ENCODE measurements at regions not wholly inside any gene's neighbourhood (a gene's known extent, or its start where the extent isn't known, plus 50 kb on each side); places are given as distances from the start of the nearest gene placed in this dataset.
"Not testable (repeated sequence)": the region's sequence is repeated elsewhere in the genome, so short reads cannot be mapped to it uniquely, and the experiment has no call there.

GRCh38 chr3:163347944-163348343, 1730.4 kb downstream of the SI start:
- DNase-seq: no peak

DNA sequence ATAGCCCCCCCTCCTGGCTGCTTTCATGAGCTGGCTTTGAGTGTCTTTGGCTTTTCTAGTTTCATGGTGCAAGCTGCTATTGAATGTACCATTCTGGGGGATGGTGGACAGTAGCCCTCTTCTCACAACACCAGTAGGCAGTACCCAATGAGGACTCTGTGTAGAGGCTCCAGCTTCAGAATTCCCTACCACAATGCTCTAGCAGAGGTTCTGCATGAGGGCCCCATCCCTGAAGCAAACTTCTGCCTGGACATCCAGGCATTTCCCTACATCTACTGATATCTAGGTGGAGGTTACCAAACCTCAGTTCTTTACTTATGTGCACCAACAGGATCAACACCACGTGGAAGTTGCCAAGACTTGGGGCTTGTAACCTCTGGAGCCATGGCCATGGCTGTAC, 1742.9 kb downstream of the SI start:
- DNase-seq: no peak

GRCh38 chr3:163328680-163329079, 1749.6 kb downstream of the SI start:
- no peak for DNase-seq

DNA sequence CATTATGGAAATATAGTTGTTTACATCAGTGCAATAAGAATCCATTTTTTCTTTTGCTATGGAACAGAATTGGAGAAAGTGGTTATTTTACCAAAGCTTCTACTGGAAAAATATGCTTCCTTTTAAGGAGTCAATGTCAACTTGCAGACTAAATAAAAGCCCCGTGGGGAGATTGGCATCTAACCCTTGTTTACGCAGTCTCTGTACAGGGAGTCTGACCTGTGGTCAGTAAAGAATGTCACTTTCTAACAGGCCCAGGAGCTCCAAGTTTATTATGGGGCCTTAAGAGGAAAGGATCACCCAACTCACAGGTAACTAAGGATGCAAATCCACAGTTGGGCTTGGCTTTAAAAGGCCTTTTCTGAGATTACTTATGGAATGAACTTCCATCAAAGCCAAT, 1751.2 kb downstream of the SI start:
- DNase-seq: no peak

GRCh38 chr3:163315786-163316185, 1762.5 kb downstream of the SI start:
- DNase-seq: no peak

GRCh38 chr3:163306405-163306804, 1771.9 kb downstream of the SI start:
- no peak for DNase-seq

DNA sequence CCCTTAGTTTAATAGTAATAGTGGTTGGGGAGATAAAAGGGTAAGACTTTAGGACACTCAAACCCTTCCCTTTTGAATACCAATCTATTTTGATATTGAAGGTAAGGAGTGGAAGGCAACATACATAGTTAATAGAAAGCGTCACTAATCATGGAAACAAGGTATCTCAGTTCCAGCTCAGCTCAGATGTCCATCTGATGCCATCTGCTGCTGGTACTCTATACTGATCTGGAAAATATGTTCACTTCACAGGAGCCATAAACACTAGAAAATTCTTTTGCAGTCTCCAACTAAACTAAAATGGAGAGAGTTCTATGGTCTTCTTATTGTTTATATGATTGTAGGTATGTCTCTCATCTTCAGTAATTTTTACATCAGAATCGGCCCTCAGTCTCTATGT, 1777.1 kb downstream of the OTOL1 start:
- DNase-seq: no peak

DNA sequence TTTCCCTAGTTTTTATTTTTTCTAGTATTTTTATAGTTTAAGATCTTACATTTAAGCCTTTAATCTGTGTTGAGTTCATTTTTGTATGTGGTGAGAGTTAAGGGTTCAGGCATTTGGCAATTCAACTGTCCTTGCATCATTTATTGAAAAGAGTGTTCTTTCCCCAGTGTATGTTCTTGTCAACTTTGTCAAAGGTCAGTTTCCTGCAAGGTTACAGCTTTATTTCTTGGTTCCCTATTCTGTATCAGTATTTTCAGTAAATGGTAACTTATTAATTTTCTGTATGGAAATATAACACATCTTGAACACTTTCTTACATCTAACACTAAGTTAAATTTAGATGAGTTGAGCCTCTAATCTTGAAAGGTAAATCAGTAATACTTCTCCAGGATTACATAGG, 1770.1 kb downstream of the OTOL1 start:
- DNase-seq: no peak

DNA sequence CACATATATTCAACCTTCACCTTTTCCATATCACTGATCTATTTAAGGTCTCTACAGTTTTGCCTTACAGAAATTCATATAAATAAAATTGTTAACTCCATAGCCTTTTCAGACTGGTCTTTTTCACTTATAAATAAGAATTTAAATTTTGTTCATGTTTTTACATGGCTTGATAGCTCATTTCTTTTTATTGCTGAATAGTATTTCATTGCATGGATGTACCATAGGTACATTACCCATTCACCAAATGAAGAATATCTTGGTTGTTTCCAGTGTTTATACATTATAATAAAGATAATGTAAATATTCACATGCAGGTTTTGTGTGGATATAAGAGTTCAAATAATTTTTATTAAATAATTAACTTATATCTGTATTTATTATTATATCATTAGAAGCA, 1765.0 kb downstream of the OTOL1 start:
- DNase-seq: no peak

DNA sequence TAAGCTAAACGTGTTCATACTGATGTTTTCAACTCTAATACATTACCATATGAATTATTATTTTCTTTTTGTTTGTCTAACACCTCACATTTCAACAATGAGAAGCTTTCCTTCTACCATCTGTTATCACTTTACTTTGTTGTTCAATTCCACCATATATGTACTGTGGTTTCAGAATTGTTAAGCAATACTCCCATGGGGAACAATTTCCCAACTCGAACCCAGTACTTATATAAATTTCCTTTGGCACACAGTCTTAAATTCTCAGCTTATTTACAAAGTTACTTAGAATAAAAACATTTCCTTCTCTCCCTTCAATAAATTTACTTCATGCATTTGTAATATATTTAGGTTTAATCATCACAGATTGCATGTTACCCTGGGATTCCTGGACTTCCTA, 1764.4 kb downstream of the OTOL1 start:
- no peak for DNase-seq

DNA sequence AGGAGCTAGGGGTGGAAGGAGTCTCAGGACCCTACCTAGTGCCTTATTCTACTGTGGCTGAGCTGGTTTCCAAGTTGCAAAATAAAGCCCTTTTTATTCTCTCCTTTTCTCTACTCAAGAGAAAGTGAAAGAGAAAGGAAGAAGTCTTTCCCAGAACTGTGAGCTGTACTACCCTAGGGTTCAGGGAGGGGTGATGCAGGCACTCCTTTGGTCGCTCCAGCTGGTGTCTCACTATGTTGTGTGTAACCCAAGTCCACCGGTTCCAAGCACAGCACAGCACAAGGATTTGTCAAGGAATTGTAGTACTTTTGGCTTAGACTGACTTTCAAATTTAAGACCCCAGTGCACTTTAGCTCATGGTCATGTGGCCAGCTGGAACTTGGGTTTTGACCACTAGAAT, 1721.7 kb downstream of the OTOL1 start:
- DNase-seq: no peak

DNA sequence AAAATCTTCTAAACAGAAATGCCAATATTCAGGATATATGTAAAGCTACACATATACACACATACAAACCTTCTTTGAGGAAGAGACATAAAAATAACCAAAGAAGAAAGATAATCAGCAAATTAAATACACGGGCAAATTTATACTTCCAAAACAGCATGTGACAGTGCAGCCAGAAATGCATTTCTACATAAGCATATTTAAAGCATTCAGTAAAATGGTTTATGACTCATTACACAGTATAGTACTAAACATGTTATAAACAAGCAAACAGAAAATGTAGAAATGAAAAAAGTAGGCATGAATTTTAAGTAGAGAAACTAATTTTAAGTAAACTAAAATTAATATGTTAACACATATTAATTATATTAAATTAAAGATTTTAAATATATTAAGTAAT, 1717.2 kb downstream of the OTOL1 start:
- DNase-seq: no peak

DNA sequence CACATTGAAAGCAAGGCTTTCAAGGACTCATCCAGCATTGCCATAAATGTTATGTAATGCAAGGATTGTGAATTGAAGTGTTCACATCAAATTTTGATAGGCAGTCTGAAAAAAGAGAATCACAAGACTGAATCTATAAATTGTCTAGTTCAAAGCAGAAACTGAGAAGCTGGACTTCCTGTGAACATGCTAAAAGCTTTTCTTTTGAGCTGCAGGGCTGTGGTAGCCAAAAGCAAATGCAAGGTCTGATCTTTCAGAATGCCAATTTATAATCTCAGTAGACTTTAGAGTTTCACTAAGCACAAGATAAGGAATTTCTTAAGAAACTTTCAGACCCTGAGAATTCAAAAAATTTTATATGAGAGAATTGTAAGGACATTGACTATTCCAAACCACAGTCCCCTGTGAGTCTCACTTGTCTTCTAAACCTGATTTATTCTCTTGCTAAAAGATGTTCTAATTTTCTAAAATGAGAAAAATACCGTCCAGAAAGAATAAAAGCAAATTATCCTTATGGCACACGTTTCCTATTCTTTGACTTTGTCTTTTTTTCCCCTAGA, 1700.3 kb downstream of the OTOL1 start:
- DNase-seq: no peak

- no peak for DNase-seq
These were observed 1699.6 kb downstream of the OTOL1 start for GRCh38 chr3:163196245-163196644.

DNA sequence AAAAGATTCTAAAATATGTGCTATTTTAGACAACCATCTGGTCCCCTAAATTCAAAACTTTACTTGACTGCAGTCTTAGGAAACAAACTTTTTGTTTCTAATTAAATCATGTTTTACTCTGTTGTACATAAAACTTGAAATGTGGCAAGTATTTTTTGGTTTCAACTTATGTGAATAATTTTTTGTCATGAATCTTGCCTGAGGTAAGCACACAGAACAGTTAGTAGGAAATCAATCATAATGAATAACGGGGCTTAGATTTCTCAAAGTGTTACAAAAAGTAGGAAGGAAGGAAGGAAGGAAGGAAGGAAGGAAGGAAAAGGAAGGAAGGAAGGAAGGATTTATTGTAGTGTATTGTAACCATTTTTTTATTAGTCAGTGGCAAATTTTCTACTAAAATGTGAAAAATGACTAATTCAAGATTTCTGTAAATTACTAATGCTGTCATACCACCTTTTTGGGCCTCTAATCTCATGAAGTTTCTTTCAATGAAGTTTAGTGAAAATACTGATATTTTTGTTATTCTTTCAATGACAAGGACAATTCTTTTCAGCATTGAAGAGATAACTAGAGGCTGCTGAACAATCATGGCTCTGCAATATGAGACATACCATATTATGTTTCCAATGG, 1689.2 kb downstream of the OTOL1 start:
- DNase-seq: no peak

GRCh38 chr3:163175970-163176369, 1679.4 kb downstream of the OTOL1 start:
- DNase-seq: no peak

DNA sequence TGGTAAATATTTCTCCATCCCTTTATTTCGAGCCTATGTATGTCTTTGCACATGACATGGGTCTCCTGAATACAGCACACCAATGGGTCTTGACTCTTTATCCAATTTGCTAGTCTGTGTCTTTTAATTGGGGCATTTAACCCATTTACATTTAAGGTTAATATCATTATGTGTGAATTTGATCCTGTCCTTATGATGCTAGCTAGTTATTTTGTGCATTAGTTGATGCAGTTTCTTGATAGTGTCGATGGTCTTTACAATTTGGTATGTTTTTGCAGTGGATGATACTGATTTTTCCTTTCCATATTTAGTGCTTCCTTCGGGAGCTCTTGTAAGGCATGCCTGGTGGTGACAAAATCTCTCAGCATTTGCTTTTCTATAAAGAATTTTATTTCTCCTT, 1675.9 kb downstream of the OTOL1 start:
- not testable (repeated sequence) for DNase-seq

DNA sequence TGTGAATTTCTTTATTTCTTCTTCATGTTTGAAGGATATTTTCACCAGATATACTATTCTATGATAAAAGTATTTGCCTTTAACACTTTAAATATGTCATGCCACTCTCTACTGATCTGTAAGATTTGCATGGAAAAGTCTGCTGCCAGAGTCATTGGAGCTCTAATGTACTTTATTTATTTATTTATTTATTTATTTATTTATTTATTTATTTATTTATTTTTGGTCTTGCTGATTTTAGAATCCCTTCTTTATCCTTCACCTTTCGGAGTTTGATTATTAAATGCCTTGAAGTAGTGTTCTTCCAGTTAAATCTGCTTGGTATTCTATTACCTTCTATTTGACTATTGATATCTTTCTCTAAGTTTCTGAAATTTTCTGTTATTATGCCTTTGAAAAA, 1669.6 kb downstream of the OTOL1 start:
- no peak for DNase-seq

DNA sequence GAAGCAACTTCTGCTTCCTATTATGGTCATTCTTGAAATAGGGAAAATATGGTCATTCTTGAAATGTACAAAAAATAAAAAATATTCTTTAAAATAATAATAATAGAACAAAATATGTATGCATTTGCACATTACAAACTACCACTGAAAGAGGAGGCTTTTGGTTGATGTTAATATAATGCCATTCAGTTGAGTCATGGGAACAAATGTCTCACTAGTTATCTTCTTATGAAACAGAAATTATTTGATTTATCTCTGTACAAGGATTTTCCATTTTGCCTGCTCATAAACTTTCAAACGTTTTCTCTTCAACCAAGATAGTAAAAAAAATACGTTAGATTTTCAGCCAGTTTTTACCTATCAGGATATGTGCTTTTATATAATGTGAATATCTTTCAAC, 1662.7 kb downstream of the OTOL1 start:
- DNase-seq: no peak

DNA sequence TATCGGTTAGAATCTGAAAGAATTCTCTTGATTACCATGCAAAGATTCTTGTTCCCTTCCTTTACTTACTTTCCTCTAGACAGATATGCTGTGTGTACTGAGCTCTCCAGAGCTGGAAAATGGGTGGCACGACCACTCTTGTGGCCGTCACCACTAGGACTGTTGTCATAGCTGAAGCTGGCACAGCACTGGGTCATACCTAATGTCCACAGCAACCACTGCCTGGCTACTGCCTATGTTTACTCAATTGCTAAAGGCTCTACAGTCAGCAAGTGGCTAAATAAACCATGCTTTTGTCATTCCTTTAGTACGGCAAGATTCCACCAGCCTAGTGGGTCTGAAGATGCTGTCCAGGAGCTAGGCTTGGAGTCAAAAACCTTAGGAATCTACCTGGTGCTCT, 1643.0 kb downstream of the OTOL1 start:
- no peak for DNase-seq

DNA sequence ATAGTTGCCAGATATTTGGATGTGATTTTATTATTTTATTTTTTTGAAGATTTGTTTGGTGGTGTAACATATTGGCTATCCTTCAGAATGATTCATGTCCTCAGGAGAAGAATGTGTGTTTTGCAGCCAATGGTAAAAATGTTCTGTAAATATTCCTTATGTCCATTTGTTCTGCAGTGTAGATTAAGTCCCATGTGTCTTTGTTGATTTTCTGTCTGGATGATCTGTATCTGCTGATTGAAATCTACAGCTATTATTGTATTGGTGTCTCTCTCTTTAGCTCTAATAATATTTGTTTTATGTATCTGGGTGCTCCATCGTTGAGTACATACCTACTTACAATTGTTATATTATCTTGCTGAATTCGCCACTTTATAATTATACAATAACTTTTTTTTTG, 1641.7 kb downstream of the OTOL1 start:
- DNase-seq: no peak

DNA sequence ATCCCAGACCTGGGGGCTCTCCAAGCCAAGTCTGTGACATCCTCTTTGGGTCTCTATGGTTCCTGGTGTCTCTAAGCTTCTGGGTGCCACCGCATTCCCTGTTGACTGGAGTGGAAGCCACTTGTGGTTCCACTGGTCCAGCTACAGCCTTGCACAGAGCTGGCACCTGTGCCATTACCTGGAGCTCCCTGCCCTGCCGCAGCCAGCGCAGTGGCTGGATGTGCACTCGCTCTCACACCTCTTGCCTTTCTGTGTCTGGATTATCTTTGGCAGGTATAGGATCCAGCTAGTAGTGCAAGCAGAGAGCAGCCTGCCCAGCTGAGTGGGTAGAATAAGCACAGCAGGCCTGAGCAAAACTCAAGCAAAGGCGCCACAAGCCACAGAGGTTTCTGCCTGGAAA, 1635.5 kb downstream of the OTOL1 start:
- DNase-seq: no peak

DNA sequence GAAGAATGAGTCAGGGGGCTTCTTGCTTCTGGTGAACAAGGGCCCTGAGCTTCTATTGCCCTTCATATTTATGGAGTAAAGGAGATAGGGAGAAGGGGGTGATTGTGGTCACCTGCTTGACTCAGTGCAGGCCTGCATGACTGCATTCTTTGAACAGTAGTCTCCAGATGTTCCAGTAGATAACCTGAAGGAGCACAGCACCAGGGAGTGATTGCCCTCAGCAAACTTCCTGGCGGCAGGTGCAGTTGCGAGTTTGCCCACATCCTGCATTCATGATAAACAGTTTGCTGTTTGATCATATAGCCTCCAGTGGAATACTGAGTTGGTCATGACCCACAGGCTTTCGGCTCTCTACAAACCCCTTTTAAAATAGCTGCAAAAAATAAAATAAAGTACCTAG, 1632.7 kb downstream of the OTOL1 start:
- DNase-seq: no peak

GRCh38 chr3:163126115-163126514, 1629.5 kb downstream of the OTOL1 start:
- DNase-seq: no peak
